ENCODE measurements at regions not wholly inside any gene's neighbourhood (a gene's known extent, or its start where the extent isn't known, plus 50 kb on each side); places are given as distances from the start of the nearest gene placed in this dataset.

DNA sequence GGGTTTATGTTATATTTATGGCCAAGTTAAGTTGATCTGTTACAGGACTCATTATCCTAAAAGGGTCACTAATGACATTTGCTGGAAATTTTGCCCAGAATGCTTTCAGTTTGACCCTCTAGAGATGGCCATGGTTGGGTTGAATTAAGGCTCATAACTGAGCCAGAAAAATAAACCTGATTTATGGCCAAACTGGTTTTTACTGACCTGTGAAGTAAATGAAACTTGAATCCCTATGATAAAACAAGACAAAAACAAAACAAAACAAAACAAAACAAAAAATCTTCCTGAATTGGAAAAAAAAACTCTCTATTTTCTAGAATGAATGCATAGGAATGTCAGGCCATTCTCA, 72.5 kb upstream of the CLDN14 start:
- no peak for TF ChIP-seq EZH2 (IDR thresholded peaks at IDR 0.05; ENCODE audit: low read length)
- TF ChIP-seq, protein P1, sequence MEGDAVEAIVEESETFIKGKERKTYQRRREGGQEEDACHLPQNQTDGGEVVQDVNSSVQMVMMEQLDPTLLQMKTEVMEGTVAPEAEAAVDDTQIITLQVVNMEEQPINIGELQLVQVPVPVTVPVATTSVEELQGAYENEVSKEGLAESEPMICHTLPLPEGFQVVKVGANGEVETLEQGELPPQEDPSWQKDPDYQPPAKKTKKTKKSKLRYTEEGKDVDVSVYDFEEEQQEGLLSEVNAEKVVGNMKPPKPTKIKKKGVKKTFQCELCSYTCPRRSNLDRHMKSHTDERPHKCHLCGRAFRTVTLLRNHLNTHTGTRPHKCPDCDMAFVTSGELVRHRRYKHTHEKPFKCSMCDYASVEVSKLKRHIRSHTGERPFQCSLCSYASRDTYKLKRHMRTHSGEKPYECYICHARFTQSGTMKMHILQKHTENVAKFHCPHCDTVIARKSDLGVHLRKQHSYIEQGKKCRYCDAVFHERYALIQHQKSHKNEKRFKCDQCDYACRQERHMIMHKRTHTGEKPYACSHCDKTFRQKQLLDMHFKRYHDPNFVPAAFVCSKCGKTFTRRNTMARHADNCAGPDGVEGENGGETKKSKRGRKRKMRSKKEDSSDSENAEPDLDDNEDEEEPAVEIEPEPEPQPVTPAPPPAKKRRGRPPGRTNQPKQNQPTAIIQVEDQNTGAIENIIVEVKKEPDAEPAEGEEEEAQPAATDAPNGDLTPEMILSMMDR (optimal IDR thresholded peaks at IDR 0.05 in 1 of 3, IDR thresholded peaks at IDR 0.05 in 1 of 3, conservative IDR thresholded peaks at IDR 0.05 in 1 of 3; ENCODE audit: extremely low read depth in 1 of 3, insufficient read depth in 2 of 3, low read length in 3 of 3) = no peak

All from keratinocyte (primary cell).